CD4-positive, CD25-positive, alpha-beta regulatory T cell (primary cell): ENCODE measurements at regions not wholly inside any gene's neighbourhood (a gene's known extent, or its start where the extent isn't known, plus 50 kb on each side); places are given as distances from the start of the nearest gene placed in this dataset.
A peak's percentile ranks its signal among the peaks of the same experiment; 100 is the strongest.

Experiments
- ATAC-seq, 2 donors: fragments of 150-1000 bp; cut with Tn5 transposase; one replicate each; pipeline ENCODE4 v1.10.0; 2021; ENCODE audit warnings: low read depth in 2 of 2, moderate number of reproducible peaks in 2 of 2, moderate library complexity in 1 of 2
- DNase-seq, 3 donors: peaks; one replicate each; pipeline versions ENCODE4 v3.0.0 to v3.0.0-alpha.2; 2012 to 2022; ENCODE audit warnings: mixed read lengths in 1 of 3
- H3K27ac ChIP-seq: one replicate; pipeline ENCODE4 v1.7.0; 2013; ENCODE audit warnings: mild to moderate bottlenecking, low read length; ENCODE audit not compliant: insufficient read depth, poor library complexity, severe bottlenecking
- H3K27me3 ChIP-seq: one replicate; pipeline ENCODE4 v1.7.0; 2013; ENCODE audit warnings: low read length; ENCODE audit not compliant: control insufficient read depth, insufficient read depth
- H3K36me3 ChIP-seq: one replicate; pipeline ENCODE4 v1.7.0; 2013; ENCODE audit warnings: mild to moderate bottlenecking, low read length, moderate library complexity; ENCODE audit not compliant: control insufficient read depth, insufficient read depth
- H3K4me1 ChIP-seq: 2 replicates; pipeline ENCODE4 v1.7.0; 2013; ENCODE audit warnings: mild to moderate bottlenecking, low read length; ENCODE audit not compliant: insufficient read depth, control insufficient read depth, poor library complexity, severe bottlenecking
- H3K4me3 ChIP-seq: one replicate; pipeline ENCODE4 v1.7.0; 2013; ENCODE audit warnings: low read depth, mild to moderate bottlenecking, low read length, moderate library complexity
- H3K9me3 ChIP-seq, 2 experiments: 1 replicate in 1 of 2; 2 replicates in 1 of 2; pipeline ENCODE4 v1.7.0; 2013; ENCODE audit warnings: low read length in 2 of 2, mild to moderate bottlenecking in 1 of 2, moderate library complexity in 1 of 2; ENCODE audit not compliant: control insufficient read depth in 2 of 2
- H3K27ac Mint-ChIP-seq, 3 donors: one replicate each; pipeline ENCODE4 v1.8.0; 2020 to 2022; ENCODE audit warnings: mild to moderate bottlenecking in 3 of 3, mixed read lengths in 3 of 3, moderate library complexity in 2 of 3
- H3K27me3 Mint-ChIP-seq: one replicate; pipeline ENCODE4 v1.8.0; 2022; ENCODE audit warnings: mild to moderate bottlenecking, mixed read lengths
- H3K36me3 Mint-ChIP-seq: one replicate; pipeline ENCODE4 v1.8.0; 2020; ENCODE audit warnings: mixed read lengths
- H3K4me1 Mint-ChIP-seq, 4 donors: one replicate each; pipeline ENCODE4 v1.8.0; 2020 to 2022; ENCODE audit warnings: mixed read lengths in 4 of 4, mild to moderate bottlenecking in 1 of 4
- H3K4me3 Mint-ChIP-seq, 4 donors: one replicate each; pipeline ENCODE4 v1.8.0; 2020 to 2022; ENCODE audit warnings: mild to moderate bottlenecking in 4 of 4, mixed read lengths in 4 of 4, moderate library complexity in 3 of 4
- H3K9me3 Mint-ChIP-seq, 7 donors: one replicate each; pipeline ENCODE4 v1.8.0; 2020 to 2022; ENCODE audit warnings: mixed read lengths in 7 of 7, mild to moderate bottlenecking in 3 of 7, moderate library complexity in 2 of 7

GRCh38 chr17:36730095-36730808 is 128.9 kb downstream of the MRM1 start:
- Mint-ChIP-seq H3K27me3 (peaks cover 8% of the 10 kb centered on the region), H3K4me1 (peaks cover 10 to 49% (median 23%) of the 10 kb centered on the region in 4 donors), H3K27ac (peak overlapping the region in 1 of 3 donors; percentile 8), H3K36me3 (no peaks in the 10 kb centered on the region), H3K4me3 (peak overlapping the region in 1 of 4 donors; percentile 88), H3K9me3 (peaks cover 0 to 2% (median 0%) of the 10 kb centered on the region in 7 donors)
- ATAC-seq (no peak), DNase-seq (no peak)
- H3K27me3 ChIP-seq: no peaks in the 10 kb centered on the region
- H3K36me3 ChIP-seq: no peaks in the 10 kb centered on the region
- no peak overlapping the region for H3K4me3 ChIP-seq
- H3K27ac ChIP-seq: no peak overlapping the region
- peaks cover 39% of the 10 kb centered on the region for H3K4me1 ChIP-seq
- H3K9me3 ChIP-seq: no peaks in the 10 kb centered on the region

- peaks cover 10 to 43% (median 19%) of the 10 kb centered on the region in 4 donors for H3K4me1 Mint-ChIP-seq
- H3K27ac Mint-ChIP-seq: no peak overlapping the region
- Histone ChIP-seq H3K9me3 (no peaks in the 10 kb centered on the region), H3K36me3 (no peaks in the 10 kb centered on the region), H3K4me3 (no peak overlapping the region), H3K27ac (no peak overlapping the region), H3K4me1 (peaks cover 32% of the 10 kb centered on the region), H3K27me3 (no peaks in the 10 kb centered on the region)
- H3K27me3 Mint-ChIP-seq: peaks cover 8% of the 10 kb centered on the region
- H3K9me3 Mint-ChIP-seq: peaks cover 0 to 2% (median 0%) of the 10 kb centered on the region in 7 donors
- no peak for DNase-seq
- no peaks in the 10 kb centered on the region for H3K36me3 Mint-ChIP-seq
- ATAC-seq: no peak
- H3K4me3 Mint-ChIP-seq: no peak overlapping the region
These were observed 129.6 kb downstream of the MRM1 start for GRCh38 chr17:36730857-36731490.

- Histone ChIP-seq H3K9me3 (no peaks in the 10 kb centered on the region), H3K27me3 (no peaks in the 10 kb centered on the region), H3K27ac (no peak overlapping the region), H3K4me3 (no peak overlapping the region), H3K36me3 (no peaks in the 10 kb centered on the region), H3K4me1 (peaks cover 23% of the 10 kb centered on the region)
- peaks cover 8 to 35% (median 14%) of the 10 kb centered on the region in 4 donors for H3K4me1 Mint-ChIP-seq
- H3K9me3 Mint-ChIP-seq: peaks cover 0 to 2% (median 0%) of the 10 kb centered on the region in 7 donors
- no peak overlapping the region for H3K4me3 Mint-ChIP-seq
- DNase-seq (no peak), ATAC-seq (no peak)
- H3K27me3 Mint-ChIP-seq: peaks cover 8% of the 10 kb centered on the region
- no peaks in the 10 kb centered on the region for H3K36me3 Mint-ChIP-seq
- no peak overlapping the region for H3K27ac Mint-ChIP-seq
These were observed 130.4 kb downstream of the MRM1 start for GRCh38 chr17:36731811-36732210.

- Histone ChIP-seq H3K4me1 (peaks cover 18% of the 10 kb centered on the region), H3K9me3 (no peaks in the 10 kb centered on the region), H3K36me3 (no peaks in the 10 kb centered on the region), H3K27ac (no peak overlapping the region), H3K27me3 (no peaks in the 10 kb centered on the region), H3K4me3 (no peak overlapping the region)
- H3K27ac Mint-ChIP-seq: no peak overlapping the region
- peaks cover 8% of the 10 kb centered on the region for H3K27me3 Mint-ChIP-seq
- no peak overlapping the region for H3K4me3 Mint-ChIP-seq
- no peak for ATAC-seq
- H3K4me1 Mint-ChIP-seq: peaks cover 8 to 30% (median 12%) of the 10 kb centered on the region in 4 donors
- no peak for DNase-seq
- no peaks in the 10 kb centered on the region for H3K36me3 Mint-ChIP-seq
- H3K9me3 Mint-ChIP-seq: peaks cover 0 to under 1% (median 0%) of the 10 kb centered on the region in 7 donors
These were observed 131.0 kb downstream of the MRM1 start for GRCh38 chr17:36732351-36732750.

GRCh38 chr17:36736201-36737156 is 135.1 kb downstream of the MRM1 start:
- peaks cover 7% of the 10 kb centered on the region for H3K27me3 Mint-ChIP-seq
- Histone ChIP-seq H3K9me3 (no peaks in the 10 kb centered on the region), H3K36me3 (no peaks in the 10 kb centered on the region), H3K4me1 (no peaks in the 10 kb centered on the region), H3K4me3 (no peak overlapping the region), H3K27ac (no peak overlapping the region), H3K27me3 (no peaks in the 10 kb centered on the region)
- DNase-seq: no peak
- H3K4me3 Mint-ChIP-seq: no peak overlapping the region
- no peaks in the 10 kb centered on the region for H3K9me3 Mint-ChIP-seq
- peaks cover 0 to 4% (median 0%) of the 10 kb centered on the region in 4 donors for H3K4me1 Mint-ChIP-seq
- ATAC-seq: no peak
- H3K36me3 Mint-ChIP-seq: no peaks in the 10 kb centered on the region
- no peak overlapping the region for H3K27ac Mint-ChIP-seq

- Mint-ChIP-seq H3K36me3 (no peaks in the 10 kb centered on the region), H3K27ac (no peak overlapping the region), H3K4me3 (no peak overlapping the region), H3K27me3 (peaks cover 7% of the 10 kb centered on the region), H3K9me3 (peaks cover 0 to 2% (median 0%) of the 10 kb centered on the region in 7 donors), H3K4me1 (no peaks in the 10 kb centered on the region)
- Histone ChIP-seq H3K27ac (no peak overlapping the region), H3K4me3 (no peak overlapping the region), H3K27me3 (no peaks in the 10 kb centered on the region), H3K9me3 (no peaks in the 10 kb centered on the region), H3K36me3 (no peaks in the 10 kb centered on the region), H3K4me1 (no peaks in the 10 kb centered on the region)
- ATAC-seq: no peak
- DNase-seq: no peak
These were observed 137.8 kb downstream of the MRM1 start for GRCh38 chr17:36739208-36739607.

GRCh38 chr17:36740157-36740556 is 138.8 kb downstream of the MRM1 start:
- ATAC-seq (no peak), DNase-seq (no peak)
- Histone ChIP-seq H3K9me3 (no peaks in the 10 kb centered on the region), H3K27me3 (no peaks in the 10 kb centered on the region), H3K4me3 (no peak overlapping the region), H3K36me3 (no peaks in the 10 kb centered on the region), H3K4me1 (no peaks in the 10 kb centered on the region), H3K27ac (no peak overlapping the region)
- no peak overlapping the region for H3K4me3 Mint-ChIP-seq
- H3K4me1 Mint-ChIP-seq: no peaks in the 10 kb centered on the region
- no peak overlapping the region for H3K27ac Mint-ChIP-seq
- H3K27me3 Mint-ChIP-seq: peaks cover 7% of the 10 kb centered on the region
- H3K9me3 Mint-ChIP-seq: peaks cover 0 to 2% (median 0%) of the 10 kb centered on the region in 7 donors
- H3K36me3 Mint-ChIP-seq: no peaks in the 10 kb centered on the region
